Lower lobe of right lung (tissue), 2 donors: ENCODE measurements at regions not wholly inside any gene's neighbourhood (a gene's known extent, or its start where the extent isn't known, plus 50 kb on each side); places are given as distances from the start of the nearest gene placed in this dataset.
"Not testable (repeated sequence)": the region's sequence is repeated elsewhere in the genome, so short reads cannot be mapped to it uniquely, and the experiment has no call there.

Experiments
- ATAC-seq, 2 donors: fragments of 200-7000 bp; cut with Tn5 transposase; one replicate each; pipeline ENCODE4 v1.9.1; 2020 to 2022; ENCODE audit warnings: mild to moderate bottlenecking in 2 of 2, moderate library complexity in 2 of 2
- DNase-seq: peaks from one replicate; pipeline ENCODE4 v3.0.0-alpha.2; 2020
- H3K27ac ChIP-seq: fragments of 200-600 bp; one replicate; pipeline ENCODE4 v1.8.0; 2022
- H3K27me3 ChIP-seq: fragments of 200-600 bp; one replicate; pipeline ENCODE4 v1.8.0; 2022; ENCODE audit warnings: low read depth
- H3K36me3 ChIP-seq: fragments of 200-600 bp; one replicate; pipeline ENCODE4 v1.8.0; 2022; ENCODE audit warnings: mild to moderate bottlenecking
- H3K4me1 ChIP-seq: fragments of 200-600 bp; one replicate; pipeline ENCODE4 v1.8.0; 2022
- H3K4me3 ChIP-seq: fragments of 200-600 bp; one replicate; pipeline ENCODE4 v1.8.0; 2022; ENCODE audit warnings: mild to moderate bottlenecking
- H3K9me3 ChIP-seq: fragments of 200-600 bp; one replicate; pipeline ENCODE4 v1.8.0; 2022
- CTCF ChIP-seq: fragments of 200-600 bp; IDR thresholded peaks from one replicate; pipeline ENCODE4 v1.8.0; 2022; ENCODE audit warnings: antibody characterized with exemption, mild to moderate bottlenecking
- intact Hi-C: fragments of 100-400 bp; cut with DNase I; formaldehyde crosslinking; loops from one replicate; pipeline ENCODE4 v1.11.0; 2022
- donor health status: DM: no; HTN: yes; CAD: no; lungs with severe emphysema.

DNA sequence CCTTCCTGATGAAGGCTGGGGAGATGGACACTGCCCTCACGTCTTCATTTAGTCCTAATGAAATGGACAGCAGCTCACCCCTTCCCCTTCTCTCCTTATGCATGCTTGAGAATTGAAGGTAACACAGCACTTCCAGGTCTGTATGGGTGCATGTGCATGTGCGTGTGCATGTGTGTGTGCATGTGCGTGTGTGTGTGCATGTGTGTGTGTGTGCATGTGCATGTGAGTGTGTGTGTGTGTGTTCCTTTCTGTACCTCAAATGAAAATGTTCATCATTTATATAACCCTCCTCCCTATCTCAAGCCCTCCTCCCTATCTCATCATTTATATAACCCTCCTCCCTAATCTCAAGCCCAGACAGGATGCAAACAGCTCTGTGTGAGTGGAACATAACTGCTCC is 444.8 kb downstream of the MAT2B start:
- ATAC-seq, result no peak

DNA sequence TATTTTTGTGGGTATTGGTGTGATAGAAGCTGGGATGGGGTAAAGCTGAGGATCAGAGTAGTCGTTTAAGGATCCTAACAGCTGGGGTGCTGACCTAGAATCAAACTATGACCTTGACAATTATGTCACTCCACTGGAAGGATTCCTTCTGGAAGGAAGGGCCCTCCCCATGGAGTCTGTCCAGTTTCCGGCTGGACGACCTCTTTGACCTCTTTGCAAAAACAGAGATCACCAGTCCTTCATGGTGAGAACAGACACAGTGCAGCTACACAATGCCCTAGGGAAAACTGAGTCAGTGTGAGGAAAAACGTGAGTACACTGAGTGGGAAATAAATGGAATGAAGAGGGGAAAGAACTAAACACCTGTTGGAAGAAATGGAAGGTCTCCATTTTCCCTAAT is 445.6 kb downstream of the MAT2B start:
- no peak for TF ChIP-seq CTCF
- intact Hi-C loops, result no loop called here
- Histone ChIP-seq H3K4me3 (no peak overlapping the region), H3K4me1 (no peaks in the 10 kb centered on the region), H3K27me3 (no peaks in the 10 kb centered on the region), H3K36me3 (no peaks in the 10 kb centered on the region), H3K9me3 (no peaks in the 10 kb centered on the region), H3K27ac (no peak overlapping the region)
- ATAC-seq (no peak), DNase-seq (no peak)

More for the DNA sequence above, 444.8 kb downstream of the MAT2B start:
- no peaks in the 10 kb centered on the region for H3K9me3 ChIP-seq
- H3K27ac ChIP-seq, result no peak overlapping the region
- no peak for DNase-seq
- no peak for TF ChIP-seq CTCF
- no peaks in the 10 kb centered on the region for H3K4me1 ChIP-seq
- H3K27me3 ChIP-seq, result no peaks in the 10 kb centered on the region
- H3K4me3 ChIP-seq, result no peak overlapping the region
- H3K36me3 ChIP-seq, result no peaks in the 10 kb centered on the region
- intact Hi-C loops, result no loop called here

DNA sequence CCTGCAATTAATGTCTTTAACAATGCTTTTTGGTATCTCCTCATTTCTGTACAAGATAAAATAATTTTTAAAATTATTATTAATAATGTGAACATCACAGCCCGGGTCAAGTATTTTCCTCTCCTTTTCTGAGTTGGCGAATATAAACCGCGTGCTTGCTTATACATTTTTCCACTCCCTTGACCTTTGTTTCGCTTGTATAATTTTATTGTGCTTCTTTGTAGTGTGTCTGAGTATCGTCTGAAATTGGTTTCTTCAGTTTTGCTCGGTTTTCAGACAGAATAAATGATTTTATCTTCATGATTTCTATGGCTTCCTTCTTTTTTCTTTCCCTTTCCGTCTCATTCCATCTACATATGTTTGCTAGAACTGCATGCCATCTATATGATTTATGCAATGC is 448.5 kb downstream of the MAT2B start:
- no peak overlapping the region for H3K4me3 ChIP-seq
- H3K4me1 ChIP-seq, result no peaks in the 10 kb centered on the region
- H3K27ac ChIP-seq, result no peak overlapping the region
- no peak for DNase-seq
- intact Hi-C loops, result no loop called here
- H3K9me3 ChIP-seq, result no peaks in the 10 kb centered on the region
- no peaks in the 10 kb centered on the region for H3K27me3 ChIP-seq
- no peak for TF ChIP-seq CTCF
- ATAC-seq, result no peak
- H3K36me3 ChIP-seq, result no peaks in the 10 kb centered on the region

GRCh38 chr5:163961230-163961629 is 455.8 kb downstream of the MAT2B start:
- H3K27ac ChIP-seq, H3K4me1 ChIP-seq, H3K9me3 ChIP-seq, intact Hi-C loops, H3K4me3 ChIP-seq, H3K36me3 ChIP-seq, DNase-seq, ATAC-seq, H3K27me3 ChIP-seq: not testable (repeated sequence)

GRCh38 chr5:163963881-163964280 is 458.5 kb downstream of the MAT2B start:
- intact Hi-C loops, result no loop called here
- Histone ChIP-seq H3K4me1 (no peaks in the 10 kb centered on the region), H3K9me3 (no peaks in the 10 kb centered on the region), H3K36me3 (no peaks in the 10 kb centered on the region), H3K27me3 (no peaks in the 10 kb centered on the region), H3K27ac (no peak overlapping the region), H3K4me3 (no peak overlapping the region)
- ATAC-seq, result no peak
- no peak for DNase-seq
- no peak for TF ChIP-seq CTCF

- no peak for DNase-seq
- TF ChIP-seq CTCF, result no peak
- Histone ChIP-seq H3K9me3 (no peaks in the 10 kb centered on the region), H3K27me3 (no peaks in the 10 kb centered on the region), H3K4me1 (no peaks in the 10 kb centered on the region), H3K27ac (no peak overlapping the region), H3K36me3 (no peaks in the 10 kb centered on the region), H3K4me3 (no peak overlapping the region)
- intact Hi-C loops, result no loop called here
- no peak for ATAC-seq
These were observed 459.3 kb downstream of the MAT2B start for GRCh38 chr5:163964671-163965070.
